HepG2 (cell line): ENCODE measurements at regions not wholly inside any gene's neighbourhood (a gene's known extent, or its start where the extent isn't known, plus 50 kb on each side); places are given as distances from the start of the nearest gene placed in this dataset.

Experiments used
- ATAC-seq: fragments of 200-7000 bp; cut with Tn5 transposase; 3 replicates; pipeline ENCODE4 v1.9.1; 2020; ENCODE audit warnings: mild to moderate bottlenecking, moderate library complexity
- BruUV-seq: library from RNA; stranded (reverse); fragments of 400-500 nt; replicated peaks from 2 replicates; lab custom pipeline; 2021; lab: Mats Ljungman, UMichigan
- CTCF ChIA-PET: fragments of 300-600 bp; formaldehyde crosslinking; extraction: SDS; loops from one replicate; lab custom pipeline; 2021; ENCODE audit warnings: low total read pairs, inconsistent platforms, low intra/inter-chr PET ratio; lab: Yijun Ruan, JAX
- POLR2A ChIA-PET: fragments of 350-600 bp; sonication (Branson Sonifier 250); formaldehyde crosslinking; loops from one replicate; lab custom pipeline; 2020; ENCODE audit warnings: antibody characterized with exemption, inconsistent platforms; lab: Yijun Ruan, JAX
- DNase-seq: peaks from one replicate; pipeline ENCODE4 v3.0.0-alpha.2; 2015; ENCODE audit warnings: low spot score
- FAIRE-seq: peaks from 3 replicates; lab custom pipeline; 2011; peaks lifted over from hg19 to GRCh38; lab: Jason Lieb, UNC
- H2AFZ ChIP-seq: one replicate; pipeline ENCODE4 v1.6.1; 2011; ENCODE audit warnings: low read length, inconsistent platforms
- H3K27ac ChIP-seq: fragments of 300-600 bp; 3 replicates; pipeline ENCODE4 v1.8.0; 2011; ENCODE audit warnings: mixed run types, mild to moderate bottlenecking, mixed read lengths, low read length, inconsistent platforms; ENCODE audit not compliant: insufficient read depth; ENCODE audit errors: extremely low read length
- H3K27me3 ChIP-seq, 2 experiments: fragments of 200-600 bp in 1 of 2; 2 replicates in 1 of 2; 3 replicates in 1 of 2; pipeline versions ENCODE4 v1.6.0 to v1.8.0; 2011; ENCODE audit warnings: low read length in 2 of 2, mild to moderate bottlenecking in 2 of 2, moderate library complexity in 2 of 2, inconsistent platforms in 1 of 2; ENCODE audit not compliant: insufficient read depth in 2 of 2, control insufficient read depth in 1 of 2
- H3K36me3 ChIP-seq, 2 experiments: fragments of 200-600 bp in 1 of 2; replicated peaks in 1 of 2; 2 replicates in 1 of 2; 3 replicates in 1 of 2; pipeline versions ENCODE4 v1.5.1 to v1.8.0; 2011; ENCODE audit warnings: low read length in 2 of 2, inconsistent platforms in 1 of 2; ENCODE audit not compliant: insufficient read depth in 2 of 2, control insufficient read depth in 1 of 2
- H3K4me1 ChIP-seq: 2 replicates; pipeline ENCODE4 v1.5.1; 2012; ENCODE audit warnings: low read length, inconsistent platforms; ENCODE audit not compliant: insufficient read depth
- H3K4me2 ChIP-seq: 2 replicates; pipeline ENCODE4 v1.6.0; 2011; ENCODE audit warnings: low read depth, low read length, inconsistent platforms
- H3K4me3 ChIP-seq, 3 experiments: fragments of 200-600 bp in 1 of 3; sonication (generic), shearing (Covaris generic) in 1 of 3; replicated peaks in 1 of 3; 2 replicates each; pipeline ENCODE4 v1.5.1; 2011 to 2016; ENCODE audit warnings: low read length in 3 of 3, inconsistent platforms in 2 of 3, low read depth in 2 of 3, mild to moderate bottlenecking in 2 of 3, control low read depth in 1 of 3, mixed read lengths in 1 of 3; ENCODE audit not compliant: insufficient read depth in 1 of 3
- H3K79me2 ChIP-seq: one replicate; pipeline ENCODE4 v1.6.1; 2011; ENCODE audit warnings: low read length, inconsistent platforms; ENCODE audit not compliant: insufficient read depth
- H3K9ac ChIP-seq: 2 replicates; pipeline ENCODE4 v1.6.0; 2011; ENCODE audit warnings: mild to moderate bottlenecking, low read depth, low read length, inconsistent platforms; ENCODE audit not compliant: insufficient read depth
- H3K9me3 ChIP-seq: 2 replicates; pipeline ENCODE4 v1.5.1; 2012; ENCODE audit warnings: mild to moderate bottlenecking, low read length
- H4K20me1 ChIP-seq: 2 replicates; pipeline ENCODE4 v1.6.0; 2011; ENCODE audit warnings: inconsistent platforms, mild to moderate bottlenecking, low read length, moderate library complexity; ENCODE audit not compliant: insufficient read depth
- FOXO1 ChIP-seq: sonication (generic); formaldehyde crosslinking; IDR thresholded peaks from 2 replicates; pipeline ENCODE4 v1.4.0; 2020; ENCODE audit warnings: missing genetic modification reagents
- KLF16 ChIP-seq, 2 experiments: sonication (generic) in 1 of 2; formaldehyde crosslinking in 1 of 2; IDR thresholded peaks; 2 replicates each; pipeline versions ENCODE4 v1.6.1 to v1.8.0; 2016 to 2023; ENCODE audit warnings: missing genetic modification reagents in 2 of 2, missing compliant biosample characterization in 1 of 2
- MATR3 ChIP-seq: sonication (generic); formaldehyde crosslinking; IDR thresholded peaks from 2 replicates; pipeline ENCODE4 v1.4.0; 2020; ENCODE audit warnings: missing genetic modification reagents
- PAWR ChIP-seq: sonication (generic); formaldehyde crosslinking; IDR thresholded peaks from 2 replicates; pipeline ENCODE4 v1.4.0; 2020; ENCODE audit warnings: missing genetic modification reagents, mild to moderate bottlenecking, borderline replicate concordance
- RCOR2 ChIP-seq: IDR thresholded peaks from 2 replicates; pipeline ENCODE4 v1.6.1; 2016; ENCODE audit warnings: missing biosample characterization, missing genetic modification reagents
- TARDBP ChIP-seq: sonication (generic); formaldehyde crosslinking; IDR thresholded peaks from 2 replicates; pipeline ENCODE4 v1.8.0; 2022; ENCODE audit warnings: mild to moderate bottlenecking, missing genetic modification reagents
- ZBTB21 ChIP-seq: sonication (generic); formaldehyde crosslinking; IDR thresholded peaks from 2 replicates; pipeline ENCODE4 v1.4.0; 2020; ENCODE audit warnings: missing genetic modification reagents
- ZBTB3 ChIP-seq: sonication (generic); formaldehyde crosslinking; IDR thresholded peaks from 2 replicates; pipeline ENCODE4 v1.4.0; 2020; ENCODE audit warnings: low read depth, mild to moderate bottlenecking, moderate library complexity, missing genetic modification reagents, borderline replicate concordance
- ZNF431 ChIP-seq: sonication (generic); formaldehyde crosslinking; IDR thresholded peaks from 2 replicates; pipeline ENCODE4 v1.9.0; 2022; ENCODE audit warnings: missing genetic modification reagents, low read depth, mild to moderate bottlenecking, borderline replicate concordance
- ZNF841 ChIP-seq: sonication (generic); formaldehyde crosslinking; IDR thresholded peaks from 2 replicates; pipeline ENCODE4 v1.8.1; 2023; ENCODE audit warnings: missing genetic modification reagents, borderline replicate concordance
- WGBS: methylation state at CpG from one replicate; pipeline ENCODE4 v1.1.6; 2017; ENCODE audit warnings: low lambda C conversion rate; 5-methylcytosine and 5-hydroxymethylcytosine counted together
- in situ Hi-C: cut with HindIII; loops from 2 replicates; pipeline ENCODE4 v1.10.0; 2017; ENCODE audit warnings: low pct_unique_long_range_greater_than_20kb; ENCODE audit not compliant: extremely low pct_ligation_motif_present
- intact Hi-C: fragments of 100-400 bp; cut with micrococcal nuclease; formaldehyde crosslinking; loops from one replicate; pipeline ENCODE4 v1.10.0; 2022; ENCODE audit not compliant: unreplicated experiment

GRCh38 chr5:15092801-15093200 is 221.2 kb upstream of the ANKH start:
- no peak overlapping the region for H3K27ac ChIP-seq
- H3K9ac ChIP-seq = no peak overlapping the region
- no peak overlapping the region for H3K4me3 ChIP-seq
- no peaks in the 10 kb centered on the region for H3K4me1 ChIP-seq
- intact Hi-C loops (no loop called here), in situ Hi-C loops (no loop called here)
- no peaks in the 10 kb centered on the region for H3K79me2 ChIP-seq
- BruUV-seq = no TSS peak
- POLR2A ChIA-PET = no interaction called here
- TF ChIP-seq MATR3 (CRISPR knock-in tag) (no peak), RCOR2 (CRISPR knock-in tag) (no peak), TARDBP (no peak), FOXO1 (CRISPR knock-in tag) (no peak)
- DNase-seq (no peak), FAIRE-seq (no peak), ATAC-seq (no peak)
- CTCF ChIA-PET = no interaction called here
- no peaks in the 10 kb centered on the region for H3K36me3 ChIP-seq
- H3K9me3 ChIP-seq = no peaks in the 10 kb centered on the region
- H3K27me3 ChIP-seq = no peaks in the 10 kb centered on the region
- 16% methylated on average over 7 of the region's 7 CpGs for WGBS
- H3K4me2 ChIP-seq = no peak overlapping the region
- no peak overlapping the region for H2AFZ ChIP-seq
- no peaks in the 10 kb centered on the region for H4K20me1 ChIP-seq

- no peak for DNase-seq
- Histone ChIP-seq H3K4me2 (no peak overlapping the region), H3K79me2 (no peaks in the 10 kb centered on the region), H3K36me3 (no peaks in the 10 kb centered on the region), H3K4me1 (no peaks in the 10 kb centered on the region), H4K20me1 (no peaks in the 10 kb centered on the region), H3K9me3 (no peaks in the 10 kb centered on the region), H3K4me3 (no peak overlapping the region), H3K9ac (no peak overlapping the region), H2AFZ (no peak overlapping the region), H3K27ac (no peak overlapping the region), H3K27me3 (no peaks in the 10 kb centered on the region)
- 49% methylated on average over 2 of the region's 2 CpGs for WGBS
- POLR2A ChIA-PET = no interaction called here
- no peak for FAIRE-seq
- CTCF ChIA-PET = no interaction called here
- in situ Hi-C loops = no loop called here
- no peak for ATAC-seq
- BruUV-seq = no TSS peak
- intact Hi-C loops = no loop called here
- no peak for TF ChIP-seq ZNF431 (CRISPR knock-in tag)
- no peak for TF ChIP-seq KLF16 (CRISPR knock-in tag; IDR thresholded peaks at IDR 0.05)
- TF ChIP-seq ZBTB3 (CRISPR knock-in tag) = no peak
- no peak for TF ChIP-seq PAWR (CRISPR knock-in tag)
- TF ChIP-seq ZBTB21 = no peak
- no peak for TF ChIP-seq ZNF841 (CRISPR knock-in tag)
These were observed 214.1 kb upstream of the ANKH start for GRCh38 chr5:15085671-15086070.
